Activated T-helper 2 cell treated with anti-CD3 and anti-CD28 coated beads, Interferon-gamma antibody, Interleukin-2, Interleukin-4, amounts not matched to agents 10 μg/mL and 5 μg/mL and 100 μg/mL, durations not matched to agents 14 hours and 24 hours and 36 hours (primary cell): ENCODE measurements at regions not wholly inside any gene's neighbourhood (a gene's known extent, or its start where the extent isn't known, plus 50 kb on each side); places are given as distances from the start of the nearest gene placed in this dataset.
"Not testable (repeated sequence)": the region's sequence is repeated elsewhere in the genome, so short reads cannot be mapped to it uniquely, and the experiment has no call there.

Experiments used
- DNase-seq: peaks from one replicate; pipeline ENCODE4 v3.0.0; 2021; ENCODE audit warnings: low spot score
- H3K27ac Mint-ChIP-seq: one replicate; pipeline ENCODE4 v1.8.0; 2021; ENCODE audit warnings: mixed read lengths
- H3K27me3 Mint-ChIP-seq: one replicate; pipeline ENCODE4 v1.8.0; 2021; ENCODE audit warnings: low read depth, mixed read lengths
- H3K36me3 Mint-ChIP-seq: one replicate; pipeline ENCODE4 v1.8.0; 2021; ENCODE audit warnings: low read depth, mixed read lengths
- H3K4me1 Mint-ChIP-seq: one replicate; pipeline ENCODE4 v1.8.0; 2021; ENCODE audit warnings: low read depth, mixed read lengths
- H3K4me3 Mint-ChIP-seq: one replicate; pipeline ENCODE4 v1.8.0; 2021; ENCODE audit warnings: low read depth, mild to moderate bottlenecking, moderate library complexity, mixed read lengths
- H3K9me3 Mint-ChIP-seq: one replicate; pipeline ENCODE4 v1.8.0; 2021; ENCODE audit warnings: mixed read lengths
- intact Hi-C: fragments of 100-400 bp; cut with micrococcal nuclease; formaldehyde crosslinking; loops from one replicate; pipeline ENCODE4 v1.15.1; 2023

DNA sequence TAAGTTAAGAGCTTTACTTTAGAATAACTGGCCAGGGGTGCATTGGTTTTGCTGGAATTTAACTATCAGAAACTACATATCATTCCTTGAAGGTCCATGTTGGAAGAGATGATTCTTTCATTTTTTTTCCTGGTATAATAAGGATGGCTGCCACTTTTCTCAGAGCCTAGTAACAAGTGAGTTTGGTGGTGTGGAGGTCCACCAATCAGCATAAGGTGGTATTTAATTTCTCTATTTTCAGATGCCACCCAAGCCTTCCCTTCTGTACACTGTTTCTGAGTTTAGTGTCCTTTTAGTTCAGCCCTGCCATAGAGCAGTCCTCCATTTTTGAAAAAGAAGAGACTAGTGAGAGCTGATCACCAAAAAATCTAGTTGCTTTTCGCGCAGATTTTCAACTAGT is 386.3 kb downstream of the USP25 start:
- no peaks in the 10 kb centered on the region for H3K9me3 Mint-ChIP-seq
- H3K27me3 Mint-ChIP-seq: no peaks in the 10 kb centered on the region
- no peaks in the 10 kb centered on the region for H3K36me3 Mint-ChIP-seq
- no peak for DNase-seq
- intact Hi-C loops: no loop called here
- no peak overlapping the region for H3K4me3 Mint-ChIP-seq
- no peaks in the 10 kb centered on the region for H3K4me1 Mint-ChIP-seq
- no peak overlapping the region for H3K27ac Mint-ChIP-seq

DNA sequence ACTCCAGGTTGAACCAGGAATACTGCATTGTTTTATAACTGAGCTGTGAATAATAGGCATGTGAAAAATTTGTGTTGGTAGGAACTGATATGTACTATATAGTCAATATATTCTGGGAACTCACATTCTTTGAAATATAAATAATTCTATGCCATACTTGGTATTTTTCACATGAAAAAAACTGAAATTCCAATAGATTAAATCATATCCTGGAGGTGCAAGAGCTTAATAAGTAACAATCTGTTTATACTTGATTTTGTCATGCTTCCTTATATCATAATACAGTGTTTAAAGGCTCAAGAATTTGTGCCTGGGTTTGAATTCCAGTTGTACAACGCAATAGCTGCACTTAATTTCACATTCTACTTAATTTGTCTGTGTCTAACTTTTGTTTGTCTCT is 387.0 kb downstream of the USP25 start:
- H3K4me1 Mint-ChIP-seq: no peaks in the 10 kb centered on the region
- no peak for DNase-seq
- H3K36me3 Mint-ChIP-seq: no peaks in the 10 kb centered on the region
- intact Hi-C loops: no loop called here
- H3K27ac Mint-ChIP-seq: no peak overlapping the region
- H3K27me3 Mint-ChIP-seq: no peaks in the 10 kb centered on the region
- no peaks in the 10 kb centered on the region for H3K9me3 Mint-ChIP-seq
- H3K4me3 Mint-ChIP-seq: no peak overlapping the region

DNA sequence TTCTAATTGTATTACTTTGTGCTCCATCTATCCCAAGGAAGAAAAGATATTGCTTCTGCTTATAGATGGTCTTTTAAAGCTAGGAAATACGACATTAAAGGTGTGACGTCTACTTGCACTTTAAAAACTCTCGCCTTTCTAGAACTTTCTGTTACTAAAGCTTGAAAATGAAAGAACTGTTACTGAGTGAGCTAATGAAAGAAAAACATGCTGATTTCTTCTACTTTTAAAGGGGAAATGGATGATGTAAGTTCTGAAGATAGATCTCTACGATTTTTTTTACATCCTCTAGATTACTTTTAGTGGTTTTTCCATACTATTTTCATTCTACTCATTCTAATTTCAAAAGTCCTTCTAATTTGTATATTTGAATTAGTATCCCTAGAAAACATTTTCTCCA is 387.5 kb downstream of the USP25 start:
- DNase-seq: no peak
- no peaks in the 10 kb centered on the region for H3K9me3 Mint-ChIP-seq
- H3K4me1 Mint-ChIP-seq: no peaks in the 10 kb centered on the region
- H3K36me3 Mint-ChIP-seq: no peaks in the 10 kb centered on the region
- H3K27me3 Mint-ChIP-seq: no peaks in the 10 kb centered on the region
- no peak overlapping the region for H3K27ac Mint-ChIP-seq
- intact Hi-C loops: no loop called here
- no peak overlapping the region for H3K4me3 Mint-ChIP-seq

DNA sequence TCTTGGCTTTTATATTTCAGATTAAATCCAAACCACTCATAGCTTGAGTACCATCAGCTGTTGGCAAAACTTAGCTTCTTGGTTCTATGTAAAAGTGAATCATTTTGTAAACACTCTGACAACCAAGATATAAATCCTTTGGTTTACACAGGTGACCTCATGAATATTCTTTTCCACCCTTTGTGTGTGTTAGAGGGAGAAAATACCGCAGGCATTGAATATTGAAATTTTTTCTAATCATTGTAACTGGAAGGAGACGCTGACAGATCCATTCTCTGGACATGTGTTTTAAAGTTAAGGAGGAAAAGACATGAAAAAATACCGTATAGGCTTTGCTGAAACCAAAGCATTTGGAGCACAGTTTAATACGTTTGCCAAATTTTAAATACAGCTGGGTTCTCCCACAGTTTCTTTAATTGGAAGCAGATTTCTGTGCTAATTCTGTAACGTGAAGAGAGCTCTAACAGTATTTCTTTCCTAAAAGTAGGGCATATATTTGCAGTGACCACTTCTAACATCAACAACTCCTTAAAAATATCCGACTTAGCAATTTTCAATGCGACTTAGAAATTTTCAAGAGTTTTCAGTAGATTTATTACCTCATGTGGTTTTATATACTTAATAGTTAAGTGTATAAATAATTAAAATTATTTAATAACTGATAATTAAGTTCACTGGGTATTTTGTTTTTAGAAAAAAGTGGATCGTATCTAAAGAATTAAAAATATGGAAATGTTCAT is 388.2 kb downstream of the USP25 start:
- Mint-ChIP-seq H3K9me3 (no peaks in the 10 kb centered on the region), H3K4me3 (no peak overlapping the region), H3K27ac (no peak overlapping the region), H3K27me3 (no peaks in the 10 kb centered on the region), H3K4me1 (no peaks in the 10 kb centered on the region), H3K36me3 (no peaks in the 10 kb centered on the region)
- no peak for DNase-seq
- intact Hi-C loops: no loop called here

DNA sequence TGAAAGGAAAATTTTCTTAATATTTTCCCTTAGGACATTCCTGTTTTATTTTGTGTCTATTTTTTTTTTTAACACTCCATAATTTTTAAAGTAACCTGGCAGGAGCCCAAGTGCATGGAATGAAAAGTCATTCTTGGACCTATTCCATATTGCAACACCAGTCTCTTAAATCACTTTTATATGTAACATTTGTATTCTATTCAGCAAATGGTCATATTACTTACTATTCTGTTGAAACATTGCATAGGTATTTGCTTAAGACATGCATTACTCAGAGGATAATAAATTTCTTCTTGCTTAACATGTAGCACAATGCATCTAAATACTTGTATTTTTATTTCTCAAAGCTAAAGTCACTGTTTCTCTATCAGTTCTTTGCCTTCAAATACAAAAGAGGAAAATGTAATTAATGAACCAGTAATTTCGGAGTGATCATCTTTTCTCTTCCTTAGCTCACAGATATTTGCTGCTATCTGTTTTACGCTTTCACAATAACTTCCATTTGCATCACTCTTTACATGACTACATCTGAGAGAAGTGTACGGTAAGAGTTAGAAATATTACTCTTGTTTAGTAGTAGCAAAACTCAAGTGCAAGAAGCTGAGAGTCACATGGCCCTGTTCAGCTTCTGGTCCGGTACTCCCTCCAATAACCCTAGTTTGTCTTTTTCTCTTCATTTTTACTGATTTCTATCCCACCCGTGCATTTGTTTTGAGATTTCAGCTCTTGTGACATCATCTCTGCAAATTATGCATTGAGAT is 394.8 kb downstream of the USP25 start:
- Mint-ChIP-seq H3K4me3 (no peak overlapping the region), H3K9me3 (peaks cover under 1% of the 10 kb centered on the region), H3K36me3 (no peaks in the 10 kb centered on the region), H3K4me1 (no peaks in the 10 kb centered on the region), H3K27me3 (no peaks in the 10 kb centered on the region), H3K27ac (no peak overlapping the region)
- no peak for DNase-seq
- intact Hi-C loops: no loop called here

DNA sequence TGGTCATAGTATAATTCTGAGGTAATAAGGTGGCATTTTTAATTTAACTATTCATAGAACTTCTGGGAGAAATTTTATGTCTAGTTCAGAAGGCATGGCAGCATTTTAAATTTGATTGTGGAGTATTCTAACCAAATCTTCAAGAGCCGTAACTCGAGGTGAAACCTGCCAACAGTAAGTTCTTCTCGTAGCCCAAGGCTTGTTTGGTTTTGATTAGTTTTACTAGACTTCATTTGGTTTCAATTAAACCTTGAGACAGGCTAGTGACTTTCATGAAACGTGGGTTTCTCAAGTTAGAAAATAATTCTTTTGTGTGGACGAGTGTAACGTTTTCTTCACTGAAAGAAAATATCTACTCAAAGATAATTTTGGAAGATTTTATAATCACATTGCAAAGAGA is 395.5 kb downstream of the USP25 start:
- H3K9me3 Mint-ChIP-seq: peaks cover 8% of the 10 kb centered on the region
- intact Hi-C loops: no loop called here
- no peak overlapping the region for H3K27ac Mint-ChIP-seq
- no peaks in the 10 kb centered on the region for H3K4me1 Mint-ChIP-seq
- no peak for DNase-seq
- no peaks in the 10 kb centered on the region for H3K27me3 Mint-ChIP-seq
- no peak overlapping the region for H3K4me3 Mint-ChIP-seq
- H3K36me3 Mint-ChIP-seq: no peaks in the 10 kb centered on the region

DNA sequence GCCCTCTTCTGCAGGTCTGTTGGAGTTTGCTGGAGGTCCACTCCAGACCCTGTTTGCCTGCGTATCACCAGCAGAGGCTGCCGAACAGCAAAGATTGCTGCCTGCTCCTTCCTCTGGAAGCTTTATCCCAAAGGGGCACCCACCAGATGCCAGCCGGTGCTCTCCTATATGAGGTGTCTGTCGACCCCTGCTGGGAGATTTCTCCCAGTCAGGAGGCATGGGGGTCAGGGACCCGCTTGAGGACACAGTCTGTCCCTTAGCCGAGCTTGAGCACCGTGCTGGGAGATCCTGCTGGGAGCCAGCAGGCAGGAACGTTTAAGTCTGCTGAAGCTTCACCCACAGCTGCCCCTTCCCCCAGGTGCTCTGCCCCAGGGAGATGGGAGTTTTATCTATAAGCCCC is 402.7 kb downstream of the USP25 start:
- intact Hi-C loops, H3K27ac Mint-ChIP-seq, DNase-seq, H3K4me1 Mint-ChIP-seq, H3K27me3 Mint-ChIP-seq, H3K4me3 Mint-ChIP-seq, H3K36me3 Mint-ChIP-seq: not testable (repeated sequence)
- peaks cover 18% of the 10 kb centered on the region for H3K9me3 Mint-ChIP-seq

DNA sequence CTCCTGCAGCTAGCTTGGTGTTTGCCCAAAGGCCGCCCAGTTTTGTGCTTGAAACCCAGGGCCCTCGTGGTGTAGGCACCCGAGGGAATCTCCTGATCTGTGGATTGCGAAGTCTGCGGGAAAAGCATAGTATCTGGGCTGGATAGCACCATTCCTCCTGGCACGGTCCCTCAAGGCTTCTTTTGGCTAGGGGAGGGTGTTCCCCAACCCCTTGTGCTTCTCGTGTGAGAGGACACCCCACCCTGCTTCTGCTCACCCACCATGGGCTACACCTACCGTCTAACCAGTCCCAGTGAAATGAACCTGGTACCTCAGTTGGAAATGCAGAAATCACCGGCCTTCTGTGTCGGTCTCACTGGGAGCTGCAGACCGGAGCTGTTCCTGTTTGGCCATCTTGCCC is 403.5 kb downstream of the USP25 start:
- Mint-ChIP-seq H3K27ac (no peak overlapping the region), H3K9me3 (peaks cover 18% of the 10 kb centered on the region), H3K4me1 (no peaks in the 10 kb centered on the region)

DNA sequence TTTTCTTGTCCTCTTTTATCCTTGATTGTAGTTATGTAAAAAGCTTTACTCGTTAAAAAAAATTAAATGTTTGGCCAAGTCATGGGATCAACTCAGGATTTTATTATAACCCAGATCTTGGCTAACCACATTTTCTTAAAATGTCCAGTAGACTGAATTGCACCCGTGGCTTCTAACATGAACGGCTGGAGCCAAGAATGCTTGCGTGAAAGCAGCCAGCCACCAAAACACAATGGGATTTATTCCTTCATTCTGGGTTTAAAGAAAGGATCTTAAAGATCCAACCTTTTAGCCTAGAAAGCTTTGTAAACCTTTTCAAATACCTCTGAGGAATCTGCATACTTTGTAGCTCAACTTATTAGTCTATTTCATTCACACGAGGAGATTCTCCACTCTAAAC is 404.4 kb downstream of the USP25 start:
- no peak for DNase-seq
- no peaks in the 10 kb centered on the region for H3K27me3 Mint-ChIP-seq
- no peaks in the 10 kb centered on the region for H3K4me1 Mint-ChIP-seq
- no peak overlapping the region for H3K27ac Mint-ChIP-seq
- H3K9me3 Mint-ChIP-seq: peaks cover 18% of the 10 kb centered on the region
- H3K36me3 Mint-ChIP-seq: no peaks in the 10 kb centered on the region
- no peak overlapping the region for H3K4me3 Mint-ChIP-seq
- intact Hi-C loops: no loop called here

More for the DNA sequence above, 403.5 kb downstream of the USP25 start:
- no peak for DNase-seq
- intact Hi-C loops: no loop called here
- no peak overlapping the region for H3K4me3 Mint-ChIP-seq
- no peaks in the 10 kb centered on the region for H3K36me3 Mint-ChIP-seq
- H3K27me3 Mint-ChIP-seq: no peaks in the 10 kb centered on the region

DNA sequence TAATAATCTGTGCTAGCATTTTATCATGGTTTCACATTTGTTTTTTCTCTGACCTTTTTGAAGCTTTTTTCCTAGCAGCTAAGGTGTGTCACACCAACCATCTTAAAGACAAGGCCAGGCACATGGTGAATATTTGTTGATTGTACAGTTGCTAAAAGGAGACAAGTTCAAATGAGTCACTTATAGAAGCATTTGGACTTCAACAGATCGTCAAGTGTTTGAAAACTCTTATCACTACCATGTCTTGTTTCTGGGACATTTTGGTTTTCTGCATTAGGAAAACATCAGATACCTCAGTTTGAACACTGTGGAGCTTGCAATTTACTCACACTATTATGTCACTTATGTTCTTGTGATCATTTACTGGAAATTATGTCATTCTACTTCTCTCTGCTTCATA is 407.3 kb downstream of the USP25 start:
- no peaks in the 10 kb centered on the region for H3K4me1 Mint-ChIP-seq
- DNase-seq: no peak
- intact Hi-C loops: no loop called here
- H3K27me3 Mint-ChIP-seq: no peaks in the 10 kb centered on the region
- H3K36me3 Mint-ChIP-seq: no peaks in the 10 kb centered on the region
- H3K4me3 Mint-ChIP-seq: no peak overlapping the region
- H3K9me3 Mint-ChIP-seq: peaks cover 1% of the 10 kb centered on the region
- H3K27ac Mint-ChIP-seq: no peak overlapping the region

DNA sequence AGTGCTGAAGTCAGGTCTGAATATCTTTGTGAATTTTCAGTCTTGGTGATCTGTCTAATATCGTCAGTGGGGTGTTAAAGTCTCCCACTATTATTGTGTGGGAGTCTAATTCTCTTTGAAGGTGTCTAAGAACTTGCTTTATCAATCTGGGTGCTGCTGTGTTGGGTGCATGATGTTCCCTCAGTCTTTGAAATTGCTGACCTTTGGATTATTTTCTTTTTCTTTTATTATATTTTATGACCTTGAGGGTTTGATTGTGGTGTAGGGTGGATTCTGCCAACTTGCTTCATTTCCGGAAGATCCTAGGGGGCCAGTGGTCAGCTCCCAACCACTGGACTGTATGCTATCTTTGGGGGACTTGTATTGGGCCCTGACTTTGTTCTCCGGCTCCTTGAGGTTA is 415.3 kb downstream of the USP25 start:
- Mint-ChIP-seq H3K9me3 (no peaks in the 10 kb centered on the region), H3K27me3 (no peaks in the 10 kb centered on the region)
- intact Hi-C loops: no loop called here

DNA sequence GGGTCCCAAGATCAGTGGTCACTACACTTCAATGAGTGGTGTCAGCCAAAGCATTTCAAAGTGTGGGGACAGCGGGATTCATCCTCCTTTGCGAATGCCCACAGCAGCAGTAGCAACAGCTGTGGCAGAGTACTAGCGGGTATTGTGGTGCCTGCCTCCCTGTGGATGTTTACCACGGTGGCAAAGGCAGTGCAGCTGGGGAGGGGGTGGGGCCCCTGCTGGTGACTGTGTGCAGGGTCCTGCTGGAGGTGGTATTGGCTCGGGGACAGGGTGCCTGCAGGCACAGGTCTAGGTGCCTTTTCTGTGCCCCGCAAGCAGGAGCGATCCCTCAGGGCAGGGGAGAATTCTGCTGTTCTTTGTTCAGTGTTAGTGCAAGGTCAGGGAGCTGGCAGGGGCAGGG is 415.7 kb downstream of the USP25 start:
- Mint-ChIP-seq H3K4me3 (no peak overlapping the region), H3K36me3 (no peaks in the 10 kb centered on the region), H3K9me3 (no peaks in the 10 kb centered on the region), H3K27ac (no peak overlapping the region), H3K27me3 (no peaks in the 10 kb centered on the region), H3K4me1 (no peaks in the 10 kb centered on the region)
- intact Hi-C loops: no loop called here
- no peak for DNase-seq

More for the DNA sequence above, 415.3 kb downstream of the USP25 start:
- H3K4me1 Mint-ChIP-seq: no peaks in the 10 kb centered on the region
- H3K36me3 Mint-ChIP-seq: no peaks in the 10 kb centered on the region
- no peak for DNase-seq
- no peak overlapping the region for H3K4me3 Mint-ChIP-seq
- H3K27ac Mint-ChIP-seq: no peak overlapping the region

DNA sequence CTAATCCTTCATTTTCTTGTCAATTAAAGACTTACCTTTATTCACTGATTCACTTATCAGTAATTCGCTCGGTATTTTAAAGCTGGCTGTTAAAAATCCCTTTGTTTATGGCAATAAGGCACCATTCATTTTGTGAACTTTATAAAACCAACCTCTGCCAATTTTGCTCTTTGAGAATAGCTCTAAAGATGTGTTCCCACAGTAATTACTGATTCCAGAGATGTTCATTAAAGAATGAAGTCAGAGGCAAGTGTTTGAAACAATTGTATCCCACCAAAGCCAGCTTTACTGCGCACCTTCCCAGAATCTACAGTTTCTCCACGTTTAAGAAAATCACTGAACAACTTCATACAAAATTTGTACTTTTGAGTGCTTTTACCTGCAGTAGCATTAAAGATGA is 424.5 kb downstream of the USP25 start:
- H3K4me1 Mint-ChIP-seq: no peaks in the 10 kb centered on the region
- DNase-seq: no peak
- no peak overlapping the region for H3K4me3 Mint-ChIP-seq
- no peaks in the 10 kb centered on the region for H3K36me3 Mint-ChIP-seq
- no peaks in the 10 kb centered on the region for H3K27me3 Mint-ChIP-seq
- no peaks in the 10 kb centered on the region for H3K9me3 Mint-ChIP-seq
- intact Hi-C loops: no loop called here
- no peak overlapping the region for H3K27ac Mint-ChIP-seq
